HTR-8/SVneo (cell line): ENCODE measurements at regions not wholly inside any gene's neighbourhood (a gene's known extent, or its start where the extent isn't known, plus 50 kb on each side); places are given as distances from the start of the nearest gene placed in this dataset.
A peak's percentile ranks its signal among the peaks of the same experiment; 100 is the strongest.

ENCODE experiments used
- DNase-seq: peaks from one replicate; pipeline ENCODE4 v3.0.0; 2011; ENCODE audit warnings: low spot score, mixed read lengths; ENCODE audit not compliant: insufficient read length
- FAIRE-seq: peaks from 2 replicates; lab custom pipeline; 2011; peaks lifted over from hg19 to GRCh38; lab: Jason Lieb, UNC

DNA sequence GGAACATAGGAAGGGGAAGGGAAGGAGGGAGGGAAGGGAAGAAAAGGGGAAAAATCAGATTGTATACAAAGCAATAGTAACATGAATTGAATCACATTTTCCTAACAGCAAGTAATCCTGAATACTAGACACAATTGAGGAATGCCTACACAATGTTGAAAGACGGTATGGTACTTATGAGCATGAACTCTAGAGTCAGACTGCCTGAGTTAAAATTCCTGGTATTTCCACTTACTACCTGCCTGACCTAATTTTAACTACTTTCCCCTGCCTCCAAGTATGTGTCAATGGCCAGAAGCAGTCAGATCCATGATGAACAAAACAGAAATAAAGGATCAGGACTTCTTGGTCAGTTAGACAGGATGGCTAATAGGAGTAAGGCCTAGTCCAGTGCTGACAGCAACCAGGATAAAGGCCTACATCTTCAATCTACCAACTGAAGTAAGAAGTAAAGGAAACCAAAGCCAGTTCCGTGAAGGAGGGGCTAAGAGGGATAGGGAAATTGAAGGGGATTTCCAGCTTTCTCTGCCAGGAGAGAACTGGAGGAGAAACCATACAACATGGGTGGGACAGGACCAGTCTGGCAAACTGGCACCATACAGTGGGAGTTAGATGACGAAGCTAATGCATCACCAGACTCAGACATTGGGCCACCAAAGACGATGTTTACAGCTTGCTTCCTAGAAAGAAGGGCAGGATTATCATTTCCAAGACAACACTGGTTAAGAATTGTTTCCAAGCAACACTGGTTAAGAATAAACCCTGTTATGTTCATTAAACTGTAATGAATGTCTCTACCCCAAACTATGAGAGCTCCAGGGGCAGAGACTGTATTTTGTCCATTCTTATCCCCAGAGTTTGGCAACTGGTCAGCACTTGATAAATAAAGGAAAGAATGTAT is 151.6 kb upstream of the UBE2E2 start:
- no peak for FAIRE-seq
- DNase-seq: no peak

GRCh38 chr3:23052208-23052607 is 150.9 kb upstream of the UBE2E2 start:
- no peak for FAIRE-seq

DNA sequence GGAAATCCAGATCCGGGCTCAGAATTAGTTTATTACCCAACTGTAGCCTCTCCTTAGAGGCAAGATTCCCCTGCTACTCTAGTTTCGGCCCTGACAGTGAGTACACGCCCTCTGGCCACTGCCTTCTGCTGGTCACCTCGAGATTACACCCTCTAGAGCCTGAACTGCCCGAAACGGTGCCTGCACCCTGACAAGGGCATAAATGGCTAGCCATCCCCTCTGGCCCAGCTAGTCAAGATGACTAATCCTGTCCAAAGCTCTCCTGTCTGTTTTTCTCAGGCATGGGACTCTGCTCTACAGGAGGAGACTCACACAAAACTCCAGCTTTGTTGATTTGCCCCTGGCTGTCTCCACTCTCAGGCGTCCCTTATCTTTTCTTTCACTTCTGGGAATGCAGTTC is 150.5 kb upstream of the UBE2E2 start:
- FAIRE-seq (no peak), DNase-seq (no peak)

More at GRCh38 chr3:23052208-23052607, 150.9 kb upstream of the UBE2E2 start:
- DNase-seq: no peak

DNA sequence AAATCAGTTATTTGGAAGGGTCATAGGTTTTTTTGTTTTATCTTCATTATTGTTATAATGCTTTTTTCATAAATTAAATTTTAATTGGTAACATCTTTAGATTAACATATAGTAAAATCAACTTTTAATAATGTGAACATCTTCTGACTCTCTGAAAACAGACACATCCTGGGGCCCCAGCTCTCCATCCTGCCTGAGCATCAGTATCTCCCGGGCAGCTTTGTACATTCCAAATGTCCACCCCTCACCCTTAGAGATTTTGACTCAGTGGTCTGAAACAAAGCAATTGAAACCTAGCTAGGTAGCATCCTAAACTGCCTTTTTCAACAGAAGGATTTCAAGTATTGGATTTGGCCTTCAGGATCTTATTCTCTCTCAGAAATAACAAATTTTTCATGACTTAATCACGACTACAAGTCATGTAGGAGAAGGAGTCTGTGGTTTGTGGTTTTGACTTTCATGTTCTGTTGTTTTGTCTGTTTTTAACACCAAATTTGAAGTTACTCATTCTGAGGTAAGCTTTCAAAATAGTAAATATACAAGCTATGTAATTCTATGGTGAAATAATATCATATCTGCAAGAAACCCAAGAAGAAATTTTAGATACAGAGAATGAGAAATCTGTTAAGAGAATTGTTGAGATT is 147.3 kb upstream of the UBE2E2 start:
- FAIRE-seq (no peak), DNase-seq (peak; percentile 52)

GRCh38 chr3:23062582-23062981 is 140.5 kb upstream of the UBE2E2 start:
- FAIRE-seq: no peak

DNA sequence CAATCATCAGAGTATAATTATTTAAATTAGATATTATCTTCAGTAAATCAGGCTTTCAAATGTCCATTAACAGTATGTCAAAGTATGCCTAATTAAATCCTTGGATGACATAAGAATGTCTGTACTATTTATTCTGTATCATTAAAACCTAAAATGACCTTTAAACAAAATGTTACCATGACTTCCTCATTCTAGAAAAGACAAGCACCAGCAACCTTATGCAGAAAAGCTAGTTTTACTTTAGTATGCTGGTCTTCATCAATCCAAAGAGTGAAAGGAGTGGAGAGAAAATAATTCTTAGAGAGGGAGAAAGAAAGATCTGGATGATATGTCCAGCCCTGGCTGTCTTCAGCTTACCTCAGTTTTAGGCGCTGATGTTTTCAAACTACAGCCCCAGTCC is 140.1 kb upstream of the UBE2E2 start:
- DNase-seq (no peak), FAIRE-seq (no peak)

More at GRCh38 chr3:23062582-23062981, 140.5 kb upstream of the UBE2E2 start:
- DNase-seq: no peak

GRCh38 chr3:23067116-23067515 is 136.0 kb upstream of the UBE2E2 start:
- FAIRE-seq (no peak), DNase-seq (no peak)

DNA sequence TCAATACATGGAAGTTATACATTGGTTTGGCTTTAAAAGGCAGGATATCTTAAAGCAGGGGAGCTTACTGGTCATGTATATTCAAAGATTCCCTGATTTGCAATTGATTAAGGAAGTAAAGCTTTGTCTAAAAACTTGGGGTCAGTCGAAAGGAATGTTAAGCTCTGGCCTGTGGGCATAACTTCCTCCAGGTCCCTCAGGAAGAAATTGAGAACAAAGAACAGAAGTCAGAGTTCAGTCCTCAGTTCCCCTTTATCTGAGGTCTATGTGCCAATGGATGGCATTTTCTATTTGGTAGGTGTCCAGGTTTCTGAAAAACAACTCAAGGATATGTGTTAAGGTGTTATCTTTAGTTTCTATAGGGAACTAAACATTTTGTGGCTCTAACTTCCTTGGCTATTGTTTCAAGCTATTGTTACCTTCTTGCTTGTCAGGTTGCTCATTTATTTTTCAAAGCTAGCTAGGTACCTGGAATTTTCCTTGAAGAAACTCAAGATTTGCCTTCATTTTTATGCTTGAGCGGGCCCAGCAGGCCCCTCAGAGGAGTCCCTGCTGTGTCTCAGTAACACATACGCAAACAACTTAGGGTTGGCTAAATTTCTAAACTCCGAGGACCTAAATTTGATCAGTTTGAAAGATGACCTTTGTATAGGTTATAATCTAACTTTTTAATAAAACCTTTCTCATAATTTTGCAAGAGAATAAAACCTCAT is 135.0 kb upstream of the UBE2E2 start:
- FAIRE-seq (no peak), DNase-seq (no peak)

GRCh38 chr3:23071296-23071695 is 131.8 kb upstream of the UBE2E2 start:
- DNase-seq (no peak), FAIRE-seq (no peak)

DNA sequence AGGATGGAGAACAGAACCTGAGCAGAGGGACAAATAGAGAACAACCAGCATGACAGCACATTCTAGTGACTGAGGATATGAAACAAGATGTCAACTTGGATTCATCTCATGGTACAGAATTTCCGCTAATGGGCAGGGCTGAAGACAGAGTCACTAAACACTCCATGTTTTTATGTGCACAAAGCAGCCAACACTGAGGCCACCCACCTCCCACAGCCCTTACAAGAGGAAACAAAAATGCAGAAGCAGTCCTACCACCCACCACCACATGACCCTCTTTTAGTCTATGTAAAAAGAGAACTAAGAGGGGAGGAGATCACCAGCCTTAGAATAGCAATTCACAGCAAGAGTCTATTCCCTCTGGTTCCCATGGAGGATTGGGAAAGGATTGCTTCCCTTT is 131.4 kb upstream of the UBE2E2 start:
- no peak for FAIRE-seq
- DNase-seq: no peak

DNA sequence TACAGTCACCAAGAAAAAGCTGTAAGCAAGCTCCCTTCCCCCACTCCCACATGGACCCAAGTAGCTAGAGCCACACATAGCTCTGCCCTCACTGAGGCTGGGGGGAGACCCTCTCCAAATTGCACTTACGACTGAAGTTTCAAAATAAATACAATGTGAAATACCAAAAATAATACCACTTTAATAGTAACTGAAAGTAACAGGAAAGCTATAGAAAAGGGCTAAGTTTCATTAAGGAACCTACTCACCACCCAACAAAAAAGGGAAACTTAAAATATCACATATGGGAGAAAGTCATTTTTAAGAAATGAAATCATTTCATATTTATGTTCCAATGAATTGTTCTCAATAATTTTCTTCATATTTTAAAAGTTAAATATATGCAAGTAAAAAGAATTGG is 130.4 kb upstream of the UBE2E2 start:
- DNase-seq (no peak), FAIRE-seq (no peak)

DNA sequence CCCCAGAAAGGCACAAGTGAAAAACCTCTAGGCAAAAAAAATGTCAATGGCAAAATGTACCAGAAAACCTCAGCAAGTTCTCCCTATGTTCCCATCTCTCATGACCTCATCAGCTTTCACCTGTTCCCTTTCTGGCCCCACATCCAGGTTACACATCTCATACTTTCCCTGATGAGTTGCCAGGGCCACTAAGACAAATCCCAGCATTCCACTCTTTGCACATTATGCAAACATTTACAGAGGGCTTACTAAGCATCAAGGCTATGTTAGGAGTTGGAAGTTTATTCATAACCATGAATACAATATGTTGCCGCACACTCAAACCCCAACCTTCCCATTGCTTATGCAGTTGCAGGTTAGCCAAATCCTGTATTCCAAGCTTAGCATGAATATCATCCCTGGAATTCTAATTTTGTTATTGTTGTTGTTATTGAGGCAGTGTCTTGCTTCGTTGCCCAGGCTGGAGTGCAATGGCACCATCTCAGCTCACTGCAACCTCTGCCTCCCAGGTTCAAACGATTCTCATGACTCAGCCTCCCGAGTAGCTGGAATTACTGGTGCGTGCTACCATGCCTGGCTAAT is 129.3 kb upstream of the UBE2E2 start:
- DNase-seq: no peak
- FAIRE-seq: no peak

DNA sequence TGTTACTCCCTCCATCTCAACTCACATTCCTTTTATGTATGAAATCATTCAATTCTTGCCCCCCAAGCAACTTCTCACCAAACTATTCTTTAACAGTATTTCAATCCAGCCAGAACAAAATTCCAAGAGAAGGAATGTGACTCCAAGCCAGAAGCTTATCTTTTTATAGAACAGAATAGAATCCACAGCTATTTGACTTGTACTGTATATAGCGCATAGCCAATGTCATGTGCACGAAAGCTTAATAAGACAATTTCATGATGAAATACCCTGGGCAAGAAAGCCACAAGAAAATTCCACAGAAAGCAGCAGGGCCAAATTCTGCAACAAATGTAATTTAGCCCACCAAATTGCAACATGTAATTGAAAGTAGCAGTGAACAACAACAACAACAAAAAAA is 127.6 kb upstream of the UBE2E2 start:
- no peak for FAIRE-seq
- peak; percentile 20 for DNase-seq

- FAIRE-seq (no peak), DNase-seq (no peak)
Observed at GRCh38 chr3:23076437-23076836, 126.7 kb upstream of the UBE2E2 start.

DNA sequence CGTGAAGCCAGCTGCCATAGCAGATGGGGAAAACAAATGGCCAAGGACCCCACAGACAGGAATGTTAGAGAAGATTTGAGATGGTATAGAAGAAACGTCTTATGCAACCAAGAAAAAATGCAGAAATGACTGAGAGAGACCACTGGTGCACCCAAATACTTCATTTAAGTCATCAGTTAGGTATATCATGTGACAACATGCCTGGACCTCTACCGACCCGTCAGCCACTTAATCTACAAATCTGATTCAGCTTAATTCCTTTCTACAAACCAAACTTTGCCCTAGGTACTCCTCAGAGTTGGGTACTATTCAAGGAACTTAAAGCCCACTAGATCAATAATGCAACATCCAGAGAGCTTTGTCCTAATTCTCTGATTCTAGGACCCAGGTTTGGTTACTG is 126.0 kb upstream of the UBE2E2 start:
- no peak for FAIRE-seq
- DNase-seq: no peak

- FAIRE-seq: no peak
- no peak for DNase-seq
Observed at GRCh38 chr3:23078735-23079134, 124.4 kb upstream of the UBE2E2 start.

DNA sequence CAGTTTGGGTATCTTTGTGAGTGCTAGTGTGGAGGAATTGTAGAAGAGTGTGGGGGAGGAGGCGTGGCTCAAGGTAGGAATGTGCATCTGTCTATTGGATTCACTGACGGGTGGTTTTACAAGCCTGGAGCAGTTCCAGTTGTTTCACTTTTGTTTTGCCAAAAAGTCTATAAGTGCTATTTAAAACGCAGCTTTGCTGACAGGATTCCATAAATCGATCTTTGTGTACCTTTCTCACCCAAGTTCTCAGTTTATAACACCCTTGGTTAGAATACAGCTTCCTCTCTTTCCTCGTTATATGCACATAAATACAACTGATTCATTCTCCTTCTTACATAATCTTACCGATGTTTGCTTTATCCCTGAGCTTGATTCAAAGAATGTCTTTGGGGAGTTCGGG is 123.2 kb upstream of the UBE2E2 start:
- FAIRE-seq: no peak
- peak; percentile 42 for DNase-seq

- FAIRE-seq: no peak
Observed at GRCh38 chr3:23083701-23084100, 119.4 kb upstream of the UBE2E2 start.

GRCh38 chr3:23084367-23084766 is 118.8 kb upstream of the UBE2E2 start:
- FAIRE-seq: no peak
- DNase-seq: no peak

More at GRCh38 chr3:23083701-23084100, 119.4 kb upstream of the UBE2E2 start:
- DNase-seq: no peak

DNA sequence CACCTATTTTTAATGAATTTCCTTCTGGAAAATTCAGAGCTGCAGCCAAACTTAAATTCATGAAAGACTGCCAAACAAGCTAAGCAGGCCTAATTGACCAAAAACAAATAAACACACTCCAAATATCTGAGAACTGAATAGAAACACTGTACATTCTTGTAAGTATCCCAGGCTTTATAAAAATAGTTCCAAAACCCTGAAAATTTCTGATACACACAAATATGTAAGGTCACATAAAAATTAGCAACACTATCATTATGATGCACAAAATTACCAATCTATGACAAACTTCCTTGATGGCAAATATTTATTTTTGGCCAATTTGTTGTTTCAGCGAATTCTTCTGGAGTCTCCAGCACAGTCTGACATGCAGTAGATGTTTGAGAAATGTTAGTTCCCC is 117.9 kb upstream of the UBE2E2 start:
- FAIRE-seq (no peak), DNase-seq (no peak)

DNA sequence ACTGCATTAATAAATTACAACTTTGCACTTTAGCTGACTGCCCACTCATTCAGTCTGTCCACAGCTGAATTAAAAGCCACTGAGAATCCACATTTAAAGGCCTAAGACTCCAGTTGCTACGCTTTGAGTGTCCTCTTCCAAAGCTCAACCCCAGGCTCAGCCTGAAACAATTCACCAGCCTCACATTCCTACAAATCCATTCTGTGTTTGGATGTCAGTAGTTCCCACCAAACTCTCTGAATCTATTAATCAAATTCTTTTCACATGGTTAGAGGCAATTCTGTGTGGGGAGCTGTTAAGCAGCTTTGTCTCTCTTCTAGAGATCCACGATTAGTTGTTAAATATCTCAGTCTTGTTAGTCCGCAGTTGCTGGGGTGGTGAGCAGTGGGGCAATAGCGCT is 116.8 kb upstream of the UBE2E2 start:
- no peak for FAIRE-seq
- no peak for DNase-seq
